Adrenal gland (tissue), 9 donors: ENCODE measurements at regions not wholly inside any gene's neighbourhood (a gene's known extent, or its start where the extent isn't known, plus 50 kb on each side); places are given as distances from the start of the nearest gene placed in this dataset.

Source experiments
- DNase-seq, 7 donors: peaks; one replicate each; pipeline ENCODE4 v3.0.0-alpha.2; 2019 to 2020
- H3K27ac ChIP-seq, 5 donors: fragments of 200-600 bp; sonication (generic) in 4 of 5; 1 replicate in 3 of 5; 2 replicates in 2 of 5; pipeline versions ENCODE4 v1.5.1 to v1.8.0; 2016 to 2020; ENCODE audit warnings: mild to moderate bottlenecking in 1 of 5
- H3K27me3 ChIP-seq: fragments of 200-600 bp; 2 replicates; pipeline ENCODE4 v1.8.0; 2021
- H3K36me3 ChIP-seq, 2 donors: fragments of 200-600 bp; replicated peaks in 1 of 2; 1 replicate in 1 of 2; 2 replicates in 1 of 2; pipeline versions ENCODE4 v1.5.1 to v1.8.0; 2018 to 2022
- H3K4me1 ChIP-seq, 2 donors: fragments of 200-600 bp; replicated peaks in 1 of 2; 1 replicate in 1 of 2; 2 replicates in 1 of 2; pipeline versions ENCODE4 v1.5.1 to v1.8.0; 2018 to 2021
- H3K4me3 ChIP-seq, 4 donors: fragments of 200-600 bp; sonication (generic) in 3 of 4; one replicate each; pipeline ENCODE4 v1.5.1; 2016 to 2018
- H3K9me3 ChIP-seq, 3 donors: fragments of 200-600 bp; sonication (generic) in 1 of 3; replicated peaks in 1 of 3; 1 replicate in 2 of 3; 2 replicates in 1 of 3; pipeline versions ENCODE4 v1.5.1 to v1.8.0; 2016 to 2021
- CTCF ChIP-seq, 6 experiments: fragments of 450-650 bp in 4 of 6; fragments of 200-600 bp in 2 of 6; sonication (generic) in 1 of 6; IDR thresholded peaks; 1 replicate in 5 of 6; 2 replicates in 1 of 6; pipeline versions ENCODE4 v1.5.1 to v1.8.0; 2016 to 2021; ENCODE audit warnings: antibody characterized with exemption in 6 of 6, mild to moderate bottlenecking in 2 of 6, moderate library complexity in 1 of 6
- POLR2A ChIP-seq, 2 donors: fragments of 450-650 bp; IDR thresholded peaks; one replicate each; pipeline ENCODE4 v1.6.1; 2017; ENCODE audit warnings: antibody characterized with exemption in 2 of 2, mild to moderate bottlenecking in 2 of 2, moderate library complexity in 1 of 2
- WGBS, 4 donors: extraction: QIAGEN DNeasy Blood & Tissue Kit in 2 of 4; methylation state at CpG; one replicate each; pipeline versions ENCODE4 v1.1.5 to v1.1.7; 2013 to 2017; 5-methylcytosine and 5-hydroxymethylcytosine counted together
- intact Hi-C, 2 donors: fragments of 100-400 bp; cut with DNase I; formaldehyde crosslinking; loops; one replicate each; pipeline versions ENCODE4 v1.14.1 to v1.15.0; 2022 to 2023
- donor health status: healthy with polysubstance abuse.
- donor health status: Bipolar disorder and iron deficiency.
- donor health status: DM: yes; HTN: yes; CAD: no.
- donor health status: DM: no; HTN: no; CAD: no.
- donor health status: DM: no; HTN: no; CAD: no.

DNA sequence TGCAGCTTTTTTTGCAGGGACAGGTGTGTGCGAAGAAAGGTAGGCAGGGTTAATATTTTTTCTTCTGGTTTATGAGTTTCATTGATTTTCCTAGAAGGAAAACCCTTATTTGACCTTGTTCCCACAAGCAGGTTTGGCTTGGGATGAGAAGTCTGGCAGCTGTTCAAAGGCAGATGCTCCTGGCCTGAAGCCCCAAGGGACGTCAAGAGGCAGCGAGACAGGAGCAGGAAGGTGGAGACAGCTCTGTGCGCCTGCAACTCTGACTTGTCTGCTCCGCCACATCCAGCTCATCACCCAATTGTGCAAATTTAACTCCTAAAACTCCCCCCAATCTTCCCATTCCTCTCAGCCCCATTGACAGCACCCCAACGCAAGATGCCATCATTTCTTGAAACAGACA, 136.8 kb upstream of the XYLT1 start:
- WGBS, 4 donors: 31 to 47% (median 35%) methylated on average over 6 of the region's 6 CpGs
- peak in 1 of 7 donors; percentile 62 for DNase-seq
- Histone ChIP-seq H3K36me3 (no peaks in the 10 kb centered on the region), H3K4me1 (no peaks in the 10 kb centered on the region), H3K9me3 (no peaks in the 10 kb centered on the region), H3K27ac (no peak overlapping the region), H3K4me3 (no peak overlapping the region), H3K27me3 (no peaks in the 10 kb centered on the region)
- intact Hi-C loops: no loop called here
- TF ChIP-seq CTCF (IDR thresholded peaks at IDR 0.05) (no peak), POLR2A (IDR thresholded peaks at IDR 0.05) (no peak)

- Histone ChIP-seq H3K27me3 (no peaks in the 10 kb centered on the region), H3K9me3 (no peaks in the 10 kb centered on the region), H3K4me3 (no peak overlapping the region), H3K36me3 (no peaks in the 10 kb centered on the region), H3K4me1 (no peaks in the 10 kb centered on the region), H3K27ac (no peak overlapping the region)
- TF ChIP-seq POLR2A (IDR thresholded peaks at IDR 0.05): no peak
- no peak for TF ChIP-seq CTCF (IDR thresholded peaks at IDR 0.05)
- intact Hi-C loops: no loop called here
- 12 to 25% (median 22%) methylated on average over 4 of the region's 4 CpGs for WGBS, 4 donors
- no peak for DNase-seq
Observed at GRCh38 chr16:17607075-17607509, 136.3 kb upstream of the XYLT1 start.

- Histone ChIP-seq H3K27ac (no peak overlapping the region), H3K27me3 (no peaks in the 10 kb centered on the region), H3K4me1 (no peaks in the 10 kb centered on the region), H3K9me3 (no peaks in the 10 kb centered on the region), H3K4me3 (no peak overlapping the region), H3K36me3 (no peaks in the 10 kb centered on the region)
- TF ChIP-seq CTCF (IDR thresholded peaks at IDR 0.05): no peak
- no peak for TF ChIP-seq POLR2A (IDR thresholded peaks at IDR 0.05)
- no peak for DNase-seq
- intact Hi-C loops: no loop called here
- 6 to 11% (median 7%) methylated on average over 1 of the region's 1 CpG for WGBS, 4 donors
Observed at GRCh38 chr16:17606460-17606859, 135.7 kb upstream of the XYLT1 start.

DNA sequence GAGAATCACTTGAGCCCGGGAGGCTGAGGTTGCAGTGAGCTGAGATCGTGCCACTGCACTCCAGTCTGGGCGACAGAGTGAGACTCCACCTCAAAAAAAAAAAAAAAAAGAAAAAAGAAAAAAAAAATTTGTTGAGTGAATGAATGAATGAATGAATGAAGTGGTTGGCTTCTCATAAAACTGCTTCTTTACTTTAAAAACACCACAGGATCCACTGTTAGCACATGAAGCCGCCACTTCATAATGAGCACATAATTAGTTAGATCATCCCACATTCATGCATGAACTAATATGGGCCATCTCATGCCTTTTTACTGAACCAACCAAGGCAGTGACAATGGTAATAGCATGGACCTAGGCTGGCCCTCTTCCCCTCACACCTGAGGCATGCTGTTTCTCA, 135.0 kb upstream of the XYLT1 start:
- TF ChIP-seq CTCF (IDR thresholded peaks at IDR 0.05) (no peak), POLR2A (IDR thresholded peaks at IDR 0.05) (no peak)
- 84 to 94% (median 93%) methylated on average over 4 of the region's 4 CpGs for WGBS, 4 donors
- DNase-seq: no peak
- Histone ChIP-seq H3K4me1 (no peaks in the 10 kb centered on the region), H3K4me3 (no peak overlapping the region), H3K27ac (no peak overlapping the region), H3K9me3 (no peaks in the 10 kb centered on the region), H3K27me3 (no peaks in the 10 kb centered on the region), H3K36me3 (no peaks in the 10 kb centered on the region)
- intact Hi-C loops: no loop called here
